ENCODE measurements at regions not wholly inside any gene's neighbourhood (a gene's known extent, or its start where the extent isn't known, plus 50 kb on each side); places are given as distances from the start of the nearest gene placed in this dataset.

- no peak for DNase-seq (ENCODE audit: low spot score)
- in situ Hi-C loops (cut with HindIII; ENCODE audit: low sequenced_read_pairs): no loop called here
These were observed 330.3 kb upstream of the ZNF32 start for GRCh38 chr10:43978936-43979335.

GRCh38 chr10:43978091-43978490 is 329.4 kb upstream of the ZNF32 start:
- in situ Hi-C loops (cut with HindIII; ENCODE audit: low sequenced_read_pairs): no loop called here
- DNase-seq (ENCODE audit: low spot score): no peak

DNA sequence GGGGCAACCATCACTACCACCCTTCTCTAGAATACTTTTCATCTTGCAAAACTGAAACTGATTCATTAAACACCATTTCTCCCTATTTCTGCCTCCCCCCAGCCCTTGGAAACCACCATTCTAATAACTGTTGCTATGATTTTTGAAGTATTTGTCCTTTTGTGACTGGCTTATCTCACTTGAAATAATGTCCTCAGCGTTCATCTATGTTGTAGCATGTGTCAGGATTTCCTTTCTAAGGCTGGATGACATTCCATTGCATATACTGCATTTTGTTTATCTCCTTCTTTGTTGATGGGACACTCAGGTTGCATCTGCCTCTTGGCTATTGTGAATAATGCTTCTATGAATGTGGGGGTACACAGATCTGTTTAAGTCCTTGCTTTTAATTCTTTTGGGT is 327.6 kb upstream of the ZNF32 start:
- no peak for DNase-seq (ENCODE audit: low spot score)
- in situ Hi-C loops (cut with HindIII; ENCODE audit: low sequenced_read_pairs): no loop called here

DNA sequence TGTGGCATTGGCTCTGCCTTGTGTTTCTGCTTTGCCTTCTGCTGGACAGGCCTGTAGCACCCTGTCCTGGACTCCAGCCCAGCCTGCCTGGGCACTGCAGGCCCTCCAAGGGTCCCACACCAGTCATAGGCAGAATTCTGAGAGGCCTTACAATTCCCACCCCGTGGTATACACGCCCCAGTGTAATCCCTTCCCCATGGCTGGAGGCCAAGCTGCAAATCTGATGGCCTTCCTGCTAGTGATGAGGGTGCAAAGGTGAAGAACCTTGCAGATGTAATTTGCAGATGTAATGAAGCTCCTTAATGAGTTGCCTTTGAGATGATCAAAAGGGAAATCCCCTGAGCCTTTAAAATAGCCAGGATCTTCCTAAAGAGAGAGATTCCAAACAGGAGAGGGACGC is 325.1 kb upstream of the ZNF32 start:
- DNase-seq (ENCODE audit: low spot score): no peak
- in situ Hi-C loops (cut with HindIII; ENCODE audit: low sequenced_read_pairs): no loop called here

DNA sequence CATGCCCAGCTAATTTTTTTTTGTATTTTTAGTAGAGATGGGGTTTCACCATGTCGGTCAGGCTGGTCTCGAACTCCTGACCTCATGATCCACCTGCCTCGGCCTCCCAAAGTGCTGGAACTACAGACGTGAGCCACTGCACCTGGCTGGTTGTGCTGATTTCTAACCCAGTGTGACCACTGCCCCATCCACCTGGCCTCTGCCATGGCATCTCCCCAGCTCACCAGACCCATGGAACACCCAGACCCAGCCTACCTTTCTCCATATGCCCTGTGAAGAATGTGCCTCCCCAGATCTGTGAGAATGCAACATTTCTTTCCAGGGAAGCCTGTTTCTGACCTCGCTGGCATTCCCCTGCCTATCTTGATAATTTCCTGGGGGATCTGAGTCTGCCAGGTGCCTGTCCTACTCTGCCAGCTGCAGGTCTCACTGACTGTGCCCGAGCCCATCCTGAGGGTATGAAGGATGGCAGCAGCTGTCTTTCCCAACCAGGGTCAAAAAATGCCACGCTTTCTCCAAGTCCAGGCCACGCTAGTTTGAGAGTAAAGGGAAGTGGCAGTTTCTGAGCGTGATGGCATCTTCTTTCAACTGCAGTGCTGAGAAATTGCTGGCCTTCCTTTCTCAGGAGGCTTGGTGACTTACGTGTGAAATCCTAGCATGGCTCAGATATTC is 324.4 kb upstream of the ZNF32 start:
- in situ Hi-C loops (cut with HindIII; ENCODE audit: low sequenced_read_pairs): no loop called here
- DNase-seq (ENCODE audit: low spot score): no peak

GRCh38 chr10:43971981-43972380 is 323.3 kb upstream of the ZNF32 start:
- in situ Hi-C loops (cut with HindIII; ENCODE audit: low sequenced_read_pairs): no loop called here

DNA sequence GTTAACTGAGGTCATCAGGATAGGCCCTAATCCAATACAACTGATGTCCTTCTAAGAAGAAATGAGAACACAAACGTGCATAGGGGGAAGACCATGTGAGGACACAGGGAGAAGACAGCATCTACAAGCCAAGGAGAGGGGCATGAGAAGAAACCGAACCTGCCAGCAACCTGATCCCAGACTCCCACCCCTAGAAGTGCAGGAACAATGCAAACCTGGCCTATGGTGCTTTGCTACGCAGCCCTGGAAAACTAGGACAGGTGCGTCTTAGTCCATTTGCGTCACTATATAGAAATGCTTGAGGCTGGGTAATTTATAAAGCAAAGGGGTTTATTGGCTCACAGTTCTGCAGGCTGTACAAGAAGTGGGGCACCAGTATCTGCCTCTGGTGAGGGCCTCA is 322.6 kb upstream of the ZNF32 start:
- in situ Hi-C loops (cut with HindIII; ENCODE audit: low sequenced_read_pairs): no loop called here
- DNase-seq (ENCODE audit: low spot score): no peak

More at GRCh38 chr10:43971981-43972380, 323.3 kb upstream of the ZNF32 start:
- DNase-seq (ENCODE audit: low spot score): no peak

DNA sequence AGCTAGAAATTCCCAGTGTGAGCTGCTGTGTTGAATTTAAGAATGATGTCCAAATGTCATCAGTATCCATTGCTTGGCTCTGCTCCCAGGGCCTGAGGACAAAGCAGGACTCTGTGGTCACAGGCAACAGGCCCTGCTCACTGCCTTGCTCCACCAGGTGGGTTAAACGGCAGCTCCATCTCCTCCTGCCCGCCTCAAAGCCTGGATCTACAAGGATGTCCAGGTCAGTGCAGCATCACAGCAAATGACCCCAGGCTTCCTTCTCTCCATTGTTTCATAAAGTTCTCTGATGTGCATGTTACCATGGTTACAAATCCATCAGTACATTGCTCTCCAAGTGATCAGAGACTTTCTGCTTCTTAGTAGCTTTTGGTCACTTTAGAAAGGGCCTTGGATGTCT is 322.0 kb upstream of the ZNF32 start:
- in situ Hi-C loops (cut with HindIII; ENCODE audit: low sequenced_read_pairs): no loop called here
- DNase-seq (ENCODE audit: low spot score): no peak

DNA sequence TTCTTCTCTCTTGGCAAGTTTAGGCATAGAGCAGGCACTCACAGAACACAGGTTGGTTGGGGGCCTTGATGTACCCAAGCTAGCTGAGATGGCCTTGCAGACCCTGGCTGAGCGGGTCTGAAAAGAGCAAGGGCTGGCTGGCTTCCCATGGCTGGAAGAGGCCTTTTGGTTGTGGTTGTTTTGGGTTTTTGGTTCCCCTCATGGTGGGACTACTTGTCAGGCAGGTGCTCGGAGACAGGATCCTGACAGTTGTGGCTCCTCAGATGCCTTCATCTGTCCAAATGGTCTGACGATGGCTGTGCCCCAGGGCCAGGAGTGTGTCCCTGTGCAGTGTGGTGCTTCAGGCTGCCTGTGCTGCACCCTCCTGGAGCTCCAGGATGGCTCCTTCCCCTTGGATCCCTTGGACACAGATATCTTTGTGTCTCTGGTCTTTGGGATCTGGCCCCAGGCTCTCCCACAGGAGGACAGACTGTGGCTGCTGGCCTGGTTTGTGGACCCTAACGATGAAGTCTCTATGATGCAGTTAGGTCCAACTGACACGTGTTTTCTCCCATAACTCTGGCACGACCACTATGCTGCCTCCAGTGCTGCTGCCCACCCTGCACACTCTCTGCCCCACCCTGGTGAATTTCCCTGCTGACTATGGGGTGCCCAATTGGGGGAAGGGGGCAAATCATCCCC is 321.5 kb upstream of the ZNF32 start:
- in situ Hi-C loops (cut with HindIII; ENCODE audit: low sequenced_read_pairs): no loop called here
- no peak for DNase-seq (ENCODE audit: low spot score)

GRCh38 chr10:43969506-43969905 is 320.8 kb upstream of the ZNF32 start:
- no peak for DNase-seq (ENCODE audit: low spot score)
- in situ Hi-C loops (cut with HindIII; ENCODE audit: low sequenced_read_pairs): no loop called here

DNA sequence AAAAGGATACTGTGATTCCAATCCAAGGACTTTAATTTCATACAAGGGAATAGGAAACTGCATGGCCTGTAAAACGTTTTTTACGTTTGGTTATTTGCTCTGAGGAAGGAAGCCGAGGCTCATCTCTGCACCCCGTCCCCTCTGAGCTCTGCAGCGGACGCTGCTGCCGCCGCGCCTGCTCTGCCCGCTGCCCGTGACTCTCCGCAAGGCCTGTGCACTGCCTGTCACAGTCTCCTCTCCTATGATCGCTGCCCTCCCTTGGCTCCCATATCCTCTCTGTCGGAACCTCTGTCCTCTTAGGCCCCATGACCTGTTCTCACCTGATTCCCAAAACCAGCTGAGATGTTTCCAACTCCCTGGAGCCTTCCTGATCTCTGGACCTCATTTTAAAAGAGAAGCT is 320.3 kb upstream of the ZNF32 start:
- DNase-seq (ENCODE audit: low spot score): no peak
- in situ Hi-C loops (cut with HindIII; ENCODE audit: low sequenced_read_pairs): no loop called here

GRCh38 chr10:43968076-43968475 is 319.4 kb upstream of the ZNF32 start:
- in situ Hi-C loops (cut with HindIII; ENCODE audit: low sequenced_read_pairs): no loop called here
- DNase-seq (ENCODE audit: low spot score): no peak

DNA sequence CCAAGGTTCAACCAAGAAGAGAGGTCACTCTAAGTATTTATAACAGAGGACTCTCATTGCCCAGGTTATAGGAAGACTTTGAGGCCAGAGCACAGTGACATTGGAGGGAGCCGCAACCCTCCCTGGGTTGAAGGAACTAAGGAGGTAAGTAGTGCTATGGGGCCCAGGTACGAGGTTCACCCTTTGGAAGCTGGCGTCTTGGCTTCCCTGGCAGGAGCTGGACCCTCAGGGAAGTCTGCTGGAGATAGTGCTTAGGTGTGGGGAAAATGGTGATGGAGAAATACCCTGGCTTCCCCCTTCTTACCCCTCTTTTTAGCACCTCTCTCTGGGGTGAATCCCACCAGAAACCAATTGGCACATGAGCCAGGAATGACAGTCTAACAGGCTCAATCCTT is 317.9 kb upstream of the ZNF32 start:
- DNase-seq (ENCODE audit: low spot score): no peak
- in situ Hi-C loops (cut with HindIII; ENCODE audit: low sequenced_read_pairs): no loop called here

- no peak for DNase-seq (ENCODE audit: low spot score)
- in situ Hi-C loops (cut with HindIII; ENCODE audit: low sequenced_read_pairs): no loop called here
These were observed 317.4 kb upstream of the ZNF32 start for GRCh38 chr10:43965918-43966570.

GRCh38 chr10:43965033-43965917 is 316.6 kb upstream of the ZNF32 start:
- DNase-seq (ENCODE audit: low spot score): no peak

GRCh38 chr10:43964486-43964885 is 315.8 kb upstream of the ZNF32 start:
- in situ Hi-C loops (cut with HindIII; ENCODE audit: low sequenced_read_pairs): no loop called here
- no peak for DNase-seq (ENCODE audit: low spot score)

More at GRCh38 chr10:43965033-43965917, 316.6 kb upstream of the ZNF32 start:
- in situ Hi-C loops (cut with HindIII; ENCODE audit: low sequenced_read_pairs): no loop called here

DNA sequence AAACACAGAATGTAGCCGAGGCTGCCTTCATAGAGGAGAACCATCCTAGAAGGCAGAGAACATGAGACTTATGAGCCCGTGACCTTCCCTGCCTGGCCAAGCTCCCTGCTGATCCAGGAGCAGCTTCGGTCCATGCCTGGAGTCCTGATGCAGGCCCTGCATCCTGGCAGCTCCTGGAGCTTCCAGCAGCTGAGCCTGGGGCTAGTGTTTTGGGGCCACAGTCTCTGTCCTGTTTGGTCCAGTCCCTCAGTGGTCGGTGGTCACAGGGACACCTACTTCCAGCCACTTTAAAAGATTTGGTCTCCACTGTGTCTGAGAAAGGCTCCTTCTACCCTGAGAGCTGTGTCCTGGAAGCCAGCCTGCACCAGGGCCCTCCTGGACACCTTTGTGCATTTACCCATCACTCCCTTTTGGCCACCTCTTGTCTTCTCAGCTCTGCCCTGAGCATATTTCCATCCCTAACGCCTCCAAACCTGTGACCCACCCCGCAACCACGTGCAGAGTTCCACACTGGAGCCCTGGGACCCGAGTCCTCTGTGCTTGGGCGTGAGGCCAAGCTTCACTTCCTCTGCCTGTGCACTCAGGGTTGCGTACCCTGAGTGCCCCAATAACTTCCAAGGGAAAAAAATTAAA is 315.2 kb upstream of the ZNF32 start:
- in situ Hi-C loops (cut with HindIII; ENCODE audit: low sequenced_read_pairs): no loop called here
- no peak for DNase-seq (ENCODE audit: low spot score)

DNA sequence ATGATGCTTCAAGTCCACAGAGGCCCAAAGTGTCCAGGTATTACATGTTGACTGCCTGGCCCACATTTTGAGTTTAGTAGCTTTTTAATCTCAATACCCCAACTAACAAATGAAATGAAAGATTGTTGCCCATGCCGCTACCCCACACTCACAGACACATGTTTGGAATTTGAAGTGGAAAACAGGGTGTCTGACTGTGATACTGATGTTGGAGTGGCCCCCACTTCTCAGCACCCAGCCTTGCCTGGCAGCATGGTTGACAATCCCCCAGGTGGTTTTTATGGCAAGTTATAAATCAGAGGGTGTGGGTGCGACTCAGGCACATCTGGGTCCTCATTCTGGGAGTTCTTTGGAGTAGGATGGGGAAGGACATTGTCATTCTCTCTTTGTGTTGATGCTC is 314.7 kb upstream of the ZNF32 start:
- no peak for DNase-seq (ENCODE audit: low spot score)
- in situ Hi-C loops (cut with HindIII; ENCODE audit: low sequenced_read_pairs): no loop called here

Measured in G401 (cell line).